Liver (tissue), 8 donors: ENCODE measurements at regions not wholly inside any gene's neighbourhood (a gene's known extent, or its start where the extent isn't known, plus 50 kb on each side); places are given as distances from the start of the nearest gene placed in this dataset.

Experiments
- DNase-seq: peaks from one replicate; pipeline ENCODE4 v3.0.0-alpha.2; 2017; ENCODE audit warnings: low spot score
- H3K27ac ChIP-seq, 2 donors: one replicate each; pipeline ENCODE4 v1.7.0; 2013; ENCODE audit warnings: inconsistent platforms in 2 of 2, low read length in 2 of 2, control low read depth in 1 of 2, low read depth in 1 of 2, mild to moderate bottlenecking in 1 of 2
- H3K27me3 ChIP-seq, 4 donors: one replicate each; pipeline versions ENCODE4 v1.6.1 to v1.7.0; 2013; ENCODE audit warnings: low read length in 3 of 4, inconsistent platforms in 1 of 4, mild to moderate bottlenecking in 1 of 4, moderate library complexity in 1 of 4; ENCODE audit not compliant: control insufficient read depth in 4 of 4, insufficient read depth in 4 of 4
- H3K36me3 ChIP-seq, 4 donors: one replicate each; pipeline versions ENCODE4 v1.6.1 to v1.7.0; 2013; ENCODE audit warnings: low read length in 3 of 4, mild to moderate bottlenecking in 3 of 4, low read depth in 1 of 4, moderate library complexity in 1 of 4; ENCODE audit not compliant: control insufficient read depth in 4 of 4, insufficient read depth in 3 of 4
- H3K4me1 ChIP-seq, 4 donors: one replicate each; pipeline versions ENCODE4 v1.6.1 to v1.7.0; 2013; ENCODE audit warnings: low read length in 3 of 4, mild to moderate bottlenecking in 3 of 4, moderate library complexity in 1 of 4; ENCODE audit not compliant: control insufficient read depth in 4 of 4, insufficient read depth in 4 of 4
- H3K4me3 ChIP-seq, 3 donors: one replicate each; pipeline versions ENCODE4 v1.6.1 to v1.7.0; 2013; ENCODE audit warnings: low read length in 3 of 3, control low read depth in 1 of 3, low read depth in 1 of 3, mild to moderate bottlenecking in 1 of 3
- H3K9ac ChIP-seq, 2 donors: one replicate each; pipeline ENCODE4 v1.7.0; 2013; ENCODE audit warnings: low read length in 2 of 2, mild to moderate bottlenecking in 2 of 2, moderate library complexity in 2 of 2, control low read depth in 1 of 2, low read depth in 1 of 2
- H3K9me3 ChIP-seq, 4 donors: one replicate each; pipeline versions ENCODE4 v1.6.1 to v1.7.0; 2013; ENCODE audit warnings: low read length in 3 of 4; ENCODE audit not compliant: control insufficient read depth in 4 of 4
- ATF3 ChIP-seq: IDR thresholded peaks from 2 replicates; pipeline ENCODE4 v1.6.1; 2016; ENCODE audit warnings: antibody characterized with exemption
- EGR1 ChIP-seq, 2 donors: IDR thresholded peaks; 2 replicates each; pipeline ENCODE4 v1.6.1; 2016 to 2018; ENCODE audit warnings: antibody characterized with exemption in 2 of 2, low read depth in 2 of 2
- FOXA1 ChIP-seq: IDR thresholded peaks from 2 replicates; pipeline ENCODE4 v1.6.1; 2016; ENCODE audit warnings: antibody characterized with exemption
- FOXA2 ChIP-seq: IDR thresholded peaks from 2 replicates; pipeline ENCODE4 v1.6.1; 2016; ENCODE audit warnings: antibody characterized with exemption
- GABPA ChIP-seq, 2 donors: IDR thresholded peaks in 1 of 2; conservative IDR thresholded peaks in 1 of 2; 2 replicates each; pipeline ENCODE4 v1.6.1; 2016; ENCODE audit warnings: antibody characterized with exemption in 2 of 2, mild to moderate bottlenecking in 1 of 2, moderate library complexity in 1 of 2
- HNF4A ChIP-seq, 2 donors: conservative IDR thresholded peaks; 2 replicates each; pipeline ENCODE4 v1.6.1; 2016; ENCODE audit warnings: antibody characterized with exemption in 2 of 2, mild to moderate bottlenecking in 2 of 2
- HNF4G ChIP-seq: IDR thresholded peaks from 2 replicates; pipeline ENCODE4 v1.6.1; 2016; ENCODE audit warnings: antibody characterized with exemption
- JUND ChIP-seq, 2 donors: IDR thresholded peaks; 2 replicates each; pipeline ENCODE4 v1.6.1; 2016; ENCODE audit warnings: antibody characterized with exemption in 2 of 2
- NR2F2 ChIP-seq: IDR thresholded peaks from 2 replicates; pipeline ENCODE4 v1.6.1; 2016; ENCODE audit warnings: antibody characterized with exemption
- RAD21 ChIP-seq, 2 donors: IDR thresholded peaks; 2 replicates each; pipeline ENCODE4 v1.6.1; 2016; ENCODE audit warnings: antibody characterized with exemption in 2 of 2, mild to moderate bottlenecking in 2 of 2
- RXRA ChIP-seq, 2 donors: IDR thresholded peaks; 2 replicates each; pipeline ENCODE4 v1.6.1; 2017 to 2018; ENCODE audit warnings: antibody characterized with exemption in 2 of 2, mild to moderate bottlenecking in 1 of 2
- SP1 ChIP-seq: IDR thresholded peaks from 2 replicates; pipeline ENCODE4 v1.6.1; 2018; ENCODE audit warnings: antibody characterized with exemption, mild to moderate bottlenecking
- TAF1 ChIP-seq: conservative IDR thresholded peaks from 2 replicates; pipeline ENCODE4 v1.6.1; 2016; ENCODE audit warnings: antibody characterized with exemption, mild to moderate bottlenecking
- YY1 ChIP-seq: IDR thresholded peaks from 2 replicates; pipeline ENCODE4 v1.6.1; 2016; ENCODE audit warnings: antibody characterized with exemption, mild to moderate bottlenecking
- WGBS: extraction: QIAGEN DNeasy Blood & Tissue Kit; methylation state at CpG from one replicate; pipeline ENCODE4 v1.1.7; 2013; 5-methylcytosine and 5-hydroxymethylcytosine counted together
- TF ChIP-seq, protein P1 (sequence below): IDR thresholded peaks from 2 replicates; pipeline ENCODE4 v1.6.1; 2016; ENCODE audit warnings: antibody characterized with exemption
- TF ChIP-seq, protein P2 (sequence below): fragments of 150-350 bp; IDR thresholded peaks from 2 replicates; pipeline ENCODE4 v1.5.1; 2017; ENCODE audit warnings: improper control_type of control experiment, low read depth, low read length; ENCODE audit not compliant: missing input control
- TF ChIP-seq, protein P3 (sequence below): IDR thresholded peaks from 2 replicates; pipeline ENCODE4 v1.6.1; 2016; ENCODE audit warnings: antibody characterized with exemption
- TF ChIP-seq, protein P4 (sequence below): IDR thresholded peaks from 2 replicates; pipeline ENCODE4 v1.6.1; 2016; ENCODE audit warnings: antibody characterized with exemption, mild to moderate bottlenecking
- donor health status: healthy.
- donor health status: healthy.
- donor health status: healthy.
- donor health status: healthy.
- donor health status: healthy.

DNA sequence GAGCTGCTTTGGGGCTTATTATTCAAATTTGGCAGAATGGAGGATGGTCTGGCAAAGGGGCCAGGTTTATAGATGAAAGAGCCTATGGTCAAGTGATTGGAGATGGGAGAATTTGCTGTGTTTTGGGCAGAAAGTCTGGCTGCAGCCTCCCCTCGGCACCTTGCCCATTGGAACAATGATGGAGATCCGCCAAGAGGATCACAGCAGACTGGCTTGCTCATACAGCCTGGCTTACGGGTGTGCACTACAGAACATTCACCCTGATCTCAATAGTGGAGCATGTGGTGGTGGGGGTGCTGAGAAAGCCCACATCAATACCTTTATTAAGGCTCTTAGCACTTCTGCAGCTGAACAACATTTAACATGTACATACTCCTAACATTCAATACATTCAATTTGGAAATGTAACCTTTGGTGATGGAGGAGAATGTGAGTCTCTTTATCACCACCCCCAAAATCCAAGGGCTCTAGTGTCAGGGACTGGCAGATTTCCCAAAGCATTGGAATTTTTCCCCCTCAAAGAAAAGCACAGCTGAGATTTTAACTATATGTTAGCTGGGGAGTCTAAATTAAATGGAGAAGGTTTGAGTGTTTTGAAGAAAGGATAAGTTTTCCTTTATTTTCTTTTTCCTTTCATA lies 118.4 kb upstream of the TMC3 start (continued):
- TF ChIP-seq JUND (IDR thresholded peaks at IDR 0.05) = no peak

GRCh38 chr15:81491414-81492096 lies 117.5 kb upstream of the TMC3 start:
- no peaks in the 10 kb centered on the region for H3K36me3 ChIP-seq
- no peaks in the 10 kb centered on the region for H3K9me3 ChIP-seq
- DNase-seq = no peak
- WGBS = 71% methylated on average over 6 of the region's 6 CpGs
- no peak overlapping the region for H3K27ac ChIP-seq
- H3K9ac ChIP-seq = no peak overlapping the region
- TF ChIP-seq, protein P1, sequence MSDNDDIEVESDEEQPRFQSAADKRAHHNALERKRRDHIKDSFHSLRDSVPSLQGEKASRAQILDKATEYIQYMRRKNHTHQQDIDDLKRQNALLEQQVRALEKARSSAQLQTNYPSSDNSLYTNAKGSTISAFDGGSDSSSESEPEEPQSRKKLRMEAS = no peak
- no peak for TF ChIP-seq JUND (IDR thresholded peaks at IDR 0.05)
- TF ChIP-seq YY1 = no peak
- no peak for TF ChIP-seq GABPA (IDR thresholded peaks at IDR 0.05 in 1 of 2, conservative IDR thresholded peaks at IDR 0.05 in 1 of 2)
- TF ChIP-seq SP1 = no peak
- TF ChIP-seq ATF3 = no peak
- TF ChIP-seq TAF1 = no peak
- no peak for TF ChIP-seq RXRA (IDR thresholded peaks at IDR 0.05)
- TF ChIP-seq NR2F2 = no peak
- TF ChIP-seq EGR1 (IDR thresholded peaks at IDR 0.05; ENCODE audit: low read depth in 2 of 2) = no peak
- no peaks in the 10 kb centered on the region for H3K4me1 ChIP-seq
- no peak overlapping the region for H3K4me3 ChIP-seq
- no peaks in the 10 kb centered on the region for H3K27me3 ChIP-seq

DNA sequence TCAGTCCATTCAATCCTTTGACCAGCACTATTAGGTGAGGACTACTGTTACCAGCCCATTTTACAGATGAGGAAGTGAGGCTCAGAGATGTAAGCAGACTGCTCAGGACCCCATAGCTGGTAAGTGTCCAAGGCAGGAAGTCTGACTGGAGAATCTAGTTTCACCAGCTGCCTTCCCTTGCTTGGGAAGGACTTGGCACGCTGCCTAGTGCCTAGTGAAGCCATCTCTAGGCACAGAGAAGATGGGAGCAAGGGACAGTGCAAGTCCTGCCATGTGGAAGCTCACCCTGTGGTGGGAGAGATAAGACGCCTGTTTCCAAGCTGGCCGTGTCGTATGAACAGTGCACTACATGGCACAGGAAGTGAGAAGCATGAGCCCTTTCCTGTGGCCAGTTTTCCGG lies 111.8 kb upstream of the TMC3 start:
- Histone ChIP-seq H3K36me3 (no peaks in the 10 kb centered on the region), H3K4me3 (no peak overlapping the region), H3K27ac (no peak overlapping the region), H3K9me3 (no peaks in the 10 kb centered on the region), H3K9ac (no peak overlapping the region), H3K27me3 (peaks cover 0 to 2% (median 0%) of the 10 kb centered on the region in 4 donors), H3K4me1 (no peaks in the 10 kb centered on the region)
- WGBS = 79% methylated on average over 5 of the region's 5 CpGs
- TF ChIP-seq FOXA1 (no peak), GABPA (IDR thresholded peaks at IDR 0.05 in 1 of 2, conservative IDR thresholded peaks at IDR 0.05 in 1 of 2) (no peak), NR2F2 (no peak), EGR1 (IDR thresholded peaks at IDR 0.05; ENCODE audit: low read depth in 2 of 2) (no peak), RXRA (IDR thresholded peaks at IDR 0.05) (no peak), FOXA2 (no peak), HNF4G (no peak), JUND (IDR thresholded peaks at IDR 0.05) (no peak), SP1 (no peak), YY1 (no peak), ATF3 (no peak), TAF1 (no peak), HNF4A (conservative IDR thresholded peaks at IDR 0.05) (no peak), RAD21 (IDR thresholded peaks at IDR 0.05) (no peak)
- TF ChIP-seq, protein P1 = no peak
- TF ChIP-seq, protein P2, sequence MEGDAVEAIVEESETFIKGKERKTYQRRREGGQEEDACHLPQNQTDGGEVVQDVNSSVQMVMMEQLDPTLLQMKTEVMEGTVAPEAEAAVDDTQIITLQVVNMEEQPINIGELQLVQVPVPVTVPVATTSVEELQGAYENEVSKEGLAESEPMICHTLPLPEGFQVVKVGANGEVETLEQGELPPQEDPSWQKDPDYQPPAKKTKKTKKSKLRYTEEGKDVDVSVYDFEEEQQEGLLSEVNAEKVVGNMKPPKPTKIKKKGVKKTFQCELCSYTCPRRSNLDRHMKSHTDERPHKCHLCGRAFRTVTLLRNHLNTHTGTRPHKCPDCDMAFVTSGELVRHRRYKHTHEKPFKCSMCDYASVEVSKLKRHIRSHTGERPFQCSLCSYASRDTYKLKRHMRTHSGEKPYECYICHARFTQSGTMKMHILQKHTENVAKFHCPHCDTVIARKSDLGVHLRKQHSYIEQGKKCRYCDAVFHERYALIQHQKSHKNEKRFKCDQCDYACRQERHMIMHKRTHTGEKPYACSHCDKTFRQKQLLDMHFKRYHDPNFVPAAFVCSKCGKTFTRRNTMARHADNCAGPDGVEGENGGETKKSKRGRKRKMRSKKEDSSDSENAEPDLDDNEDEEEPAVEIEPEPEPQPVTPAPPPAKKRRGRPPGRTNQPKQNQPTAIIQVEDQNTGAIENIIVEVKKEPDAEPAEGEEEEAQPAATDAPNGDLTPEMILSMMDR = no peak
- TF ChIP-seq, protein P3, sequence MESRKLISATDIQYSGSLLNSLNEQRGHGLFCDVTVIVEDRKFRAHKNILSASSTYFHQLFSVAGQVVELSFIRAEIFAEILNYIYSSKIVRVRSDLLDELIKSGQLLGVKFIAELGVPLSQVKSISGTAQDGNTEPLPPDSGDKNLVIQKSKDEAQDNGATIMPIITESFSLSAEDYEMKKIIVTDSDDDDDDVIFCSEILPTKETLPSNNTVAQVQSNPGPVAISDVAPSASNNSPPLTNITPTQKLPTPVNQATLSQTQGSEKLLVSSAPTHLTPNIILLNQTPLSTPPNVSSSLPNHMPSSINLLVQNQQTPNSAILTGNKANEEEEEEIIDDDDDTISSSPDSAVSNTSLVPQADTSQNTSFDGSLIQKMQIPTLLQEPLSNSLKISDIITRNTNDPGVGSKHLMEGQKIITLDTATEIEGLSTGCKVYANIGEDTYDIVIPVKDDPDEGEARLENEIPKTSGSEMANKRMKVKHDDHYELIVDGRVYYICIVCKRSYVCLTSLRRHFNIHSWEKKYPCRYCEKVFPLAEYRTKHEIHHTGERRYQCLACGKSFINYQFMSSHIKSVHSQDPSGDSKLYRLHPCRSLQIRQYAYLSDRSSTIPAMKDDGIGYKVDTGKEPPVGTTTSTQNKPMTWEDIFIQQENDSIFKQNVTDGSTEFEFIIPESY = no peak
- TF ChIP-seq, protein P4, sequence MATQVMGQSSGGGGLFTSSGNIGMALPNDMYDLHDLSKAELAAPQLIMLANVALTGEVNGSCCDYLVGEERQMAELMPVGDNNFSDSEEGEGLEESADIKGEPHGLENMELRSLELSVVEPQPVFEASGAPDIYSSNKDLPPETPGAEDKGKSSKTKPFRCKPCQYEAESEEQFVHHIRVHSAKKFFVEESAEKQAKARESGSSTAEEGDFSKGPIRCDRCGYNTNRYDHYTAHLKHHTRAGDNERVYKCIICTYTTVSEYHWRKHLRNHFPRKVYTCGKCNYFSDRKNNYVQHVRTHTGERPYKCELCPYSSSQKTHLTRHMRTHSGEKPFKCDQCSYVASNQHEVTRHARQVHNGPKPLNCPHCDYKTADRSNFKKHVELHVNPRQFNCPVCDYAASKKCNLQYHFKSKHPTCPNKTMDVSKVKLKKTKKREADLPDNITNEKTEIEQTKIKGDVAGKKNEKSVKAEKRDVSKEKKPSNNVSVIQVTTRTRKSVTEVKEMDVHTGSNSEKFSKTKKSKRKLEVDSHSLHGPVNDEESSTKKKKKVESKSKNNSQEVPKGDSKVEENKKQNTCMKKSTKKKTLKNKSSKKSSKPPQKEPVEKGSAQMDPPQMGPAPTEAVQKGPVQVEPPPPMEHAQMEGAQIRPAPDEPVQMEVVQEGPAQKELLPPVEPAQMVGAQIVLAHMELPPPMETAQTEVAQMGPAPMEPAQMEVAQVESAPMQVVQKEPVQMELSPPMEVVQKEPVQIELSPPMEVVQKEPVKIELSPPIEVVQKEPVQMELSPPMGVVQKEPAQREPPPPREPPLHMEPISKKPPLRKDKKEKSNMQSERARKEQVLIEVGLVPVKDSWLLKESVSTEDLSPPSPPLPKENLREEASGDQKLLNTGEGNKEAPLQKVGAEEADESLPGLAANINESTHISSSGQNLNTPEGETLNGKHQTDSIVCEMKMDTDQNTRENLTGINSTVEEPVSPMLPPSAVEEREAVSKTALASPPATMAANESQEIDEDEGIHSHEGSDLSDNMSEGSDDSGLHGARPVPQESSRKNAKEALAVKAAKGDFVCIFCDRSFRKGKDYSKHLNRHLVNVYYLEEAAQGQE = no peak
- DNase-seq = no peak
